GM21825 (cell line): ENCODE measurements at regions not wholly inside any gene's neighbourhood (a gene's known extent, or its start where the extent isn't known, plus 50 kb on each side); places are given as distances from the start of the nearest gene placed in this dataset.

ENCODE experiments used
- ATAC-seq: cut with Tn5 transposase; IDR thresholded peaks from one replicate; pipeline ENCODE4 v1.9.1; 2021; ENCODE audit warnings: mild to moderate bottlenecking, moderate library complexity; ENCODE audit not compliant: unreplicated experiment

GRCh38 chr12:131606218-131606901 is 104.5 kb upstream of the SFSWAP start:
- ATAC-seq, result no peak

- ATAC-seq, result peak; percentile 71
Measured at GRCh38 chr12:131607658-131608447, 103.0 kb upstream of the SFSWAP start.

GRCh38 chr12:131608740-131609690 is 101.9 kb upstream of the SFSWAP start:
- no peak for ATAC-seq

DNA sequence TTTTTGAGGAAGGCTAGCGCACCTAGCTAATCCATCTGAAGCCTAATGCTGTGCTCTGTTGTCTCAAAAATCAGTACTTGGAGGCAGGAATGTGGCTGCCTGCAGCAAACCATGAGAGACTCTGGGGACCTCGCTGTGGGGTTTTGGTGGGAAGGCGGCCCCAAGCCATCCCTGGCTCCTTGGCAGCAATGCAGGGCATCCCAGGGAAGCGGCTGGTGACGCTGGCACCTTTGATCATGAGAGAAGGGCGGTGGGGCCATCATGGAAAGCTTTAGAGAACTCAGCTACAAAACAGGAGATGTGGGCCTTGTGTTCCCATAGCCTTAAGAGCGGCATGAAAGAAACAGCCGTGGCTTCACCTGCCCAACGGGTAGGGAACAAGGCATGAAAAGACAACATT is 101.1 kb upstream of the SFSWAP start:
- ATAC-seq, result no peak

- no peak for ATAC-seq
Measured at GRCh38 chr12:131610181-131610580, 100.7 kb upstream of the SFSWAP start.

- no peak for ATAC-seq
Measured at GRCh38 chr12:131610891-131611290, 100.0 kb upstream of the SFSWAP start.

DNA sequence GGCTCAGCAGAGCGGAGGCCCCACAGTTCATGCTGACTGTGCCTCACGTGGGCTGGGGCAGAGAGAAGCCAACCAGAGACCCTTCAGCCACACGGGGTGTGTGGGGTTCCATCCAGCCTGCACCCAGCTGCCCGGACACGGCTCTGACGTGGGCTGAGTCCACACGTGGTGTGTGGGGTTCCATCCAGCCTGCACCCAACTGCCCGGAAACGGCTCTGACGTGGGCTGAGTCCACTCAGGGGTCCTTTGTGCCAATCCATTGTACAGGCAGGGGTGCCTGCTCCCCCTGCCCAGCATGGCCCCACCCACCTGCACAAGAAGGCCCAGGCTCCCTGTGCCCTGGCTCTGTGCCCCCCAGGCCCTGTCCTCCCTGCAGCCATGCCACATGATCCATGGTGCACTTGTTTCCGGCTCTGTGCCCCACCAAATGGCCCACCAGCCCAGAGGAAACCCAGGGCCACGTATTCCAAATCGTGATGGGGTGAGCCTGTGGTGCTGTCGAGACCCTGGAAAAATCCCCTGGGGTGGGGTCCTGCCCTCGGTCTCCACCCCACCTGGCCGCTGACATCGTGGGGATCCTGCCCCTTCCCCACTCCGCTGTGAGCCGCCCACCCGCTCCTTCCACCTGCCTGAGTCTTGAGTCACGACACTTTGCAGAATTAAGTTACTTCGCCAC is 99.3 kb upstream of the SFSWAP start:
- ATAC-seq, result no peak

DNA sequence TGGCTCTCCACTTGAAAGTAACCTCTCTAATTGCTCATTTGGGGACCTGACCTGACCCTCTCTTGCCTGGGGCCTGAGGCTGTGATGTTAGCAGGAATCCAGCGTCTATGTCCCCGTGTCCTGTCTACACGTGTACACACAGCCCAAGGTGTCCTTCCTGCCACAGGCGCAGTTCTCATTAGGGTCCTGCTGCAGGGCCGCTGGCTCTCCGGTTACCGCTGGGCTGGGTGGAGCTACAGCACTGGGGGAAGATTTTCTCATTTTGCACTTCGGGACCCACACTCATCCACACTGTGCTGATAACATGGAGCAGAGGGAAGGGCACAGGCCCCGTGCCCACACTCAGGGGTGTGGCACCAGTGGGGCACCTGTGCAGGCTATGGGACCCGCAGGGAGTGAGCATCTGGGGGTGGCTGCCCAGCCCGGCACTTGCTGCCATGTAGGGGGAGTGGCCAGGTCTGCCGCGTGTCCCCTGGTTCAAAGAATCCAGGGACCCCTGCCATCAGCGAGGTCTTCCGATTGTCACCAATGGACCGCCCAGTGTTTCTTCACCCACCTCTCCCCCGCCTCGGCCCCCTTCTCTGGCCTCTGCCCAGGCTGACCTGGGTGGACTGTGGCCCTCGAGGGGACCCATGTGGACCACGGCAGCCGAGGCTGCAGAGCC is 98.7 kb upstream of the SFSWAP start:
- ATAC-seq, result no peak

GRCh38 chr12:131613186-131613585 is 97.7 kb upstream of the SFSWAP start:
- no peak for ATAC-seq

- no peak for ATAC-seq
Measured at GRCh38 chr12:131613678-131614077, 97.2 kb upstream of the SFSWAP start.

DNA sequence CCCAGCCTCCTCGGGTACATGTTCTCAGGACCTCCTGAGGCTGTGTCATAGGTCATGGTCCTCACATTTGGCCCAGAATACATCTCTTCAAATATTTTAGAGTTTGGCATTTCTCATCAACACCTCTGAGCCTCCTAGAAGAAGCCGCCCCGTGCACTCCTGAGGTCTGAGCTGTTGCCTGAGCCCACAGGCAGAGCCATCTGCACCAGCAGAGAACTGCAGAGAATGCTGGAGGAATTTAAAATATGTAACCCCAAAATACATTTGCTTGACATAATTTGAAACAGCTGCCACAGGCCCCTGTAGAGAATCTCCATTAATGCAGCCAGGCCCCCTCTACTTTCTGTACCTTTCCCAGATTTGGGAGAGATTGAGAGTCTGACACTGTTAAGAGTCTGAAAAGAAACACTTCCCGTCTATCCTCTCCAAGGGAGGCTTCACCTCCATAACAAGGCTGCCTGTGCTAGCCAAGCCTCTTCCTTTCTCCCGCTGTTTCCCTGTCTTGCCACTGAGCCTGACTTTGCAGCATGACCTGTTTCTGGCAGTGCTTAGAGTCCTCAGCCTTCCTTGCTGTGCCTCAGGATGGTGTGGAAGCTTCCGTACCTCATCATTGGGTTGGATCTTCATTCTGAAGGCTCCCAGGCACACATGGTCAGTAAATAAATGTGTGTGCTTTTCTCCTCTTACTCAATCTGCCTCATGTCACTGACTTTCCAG is 95.4 kb upstream of the SFSWAP start:
- ATAC-seq, result no peak

DNA sequence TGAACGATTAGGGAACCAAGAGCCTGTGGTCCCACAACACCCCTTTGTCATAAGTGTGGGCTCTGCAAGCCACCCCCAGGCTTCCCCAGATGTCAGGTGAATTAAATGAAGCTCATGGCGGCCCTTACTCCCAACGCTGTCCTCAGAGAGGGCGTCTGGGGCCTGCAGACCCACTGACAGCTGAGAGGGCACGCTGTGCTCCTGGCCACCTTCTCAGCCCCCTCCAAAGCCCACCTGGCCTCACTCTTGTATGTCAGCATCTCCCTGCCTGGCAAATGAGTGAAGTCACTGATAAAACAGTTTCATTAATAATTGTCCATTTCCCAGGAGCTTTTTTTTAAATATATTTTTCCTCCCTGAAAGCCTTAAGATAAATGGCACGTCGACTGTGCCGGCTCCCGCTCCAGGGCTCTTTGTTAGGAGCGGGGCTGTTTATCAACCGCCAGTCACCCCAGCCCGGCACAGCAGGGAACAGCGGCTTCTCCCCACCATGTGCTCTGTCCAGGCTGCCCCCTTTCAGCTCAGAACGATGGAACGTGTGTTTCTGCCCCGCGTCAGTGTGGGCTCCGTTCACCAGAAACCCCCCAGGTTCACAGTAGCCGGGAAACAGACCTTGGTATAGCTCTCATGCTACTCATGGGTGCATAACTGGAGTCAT is 94.7 kb upstream of the SFSWAP start:
- ATAC-seq, result no peak

DNA sequence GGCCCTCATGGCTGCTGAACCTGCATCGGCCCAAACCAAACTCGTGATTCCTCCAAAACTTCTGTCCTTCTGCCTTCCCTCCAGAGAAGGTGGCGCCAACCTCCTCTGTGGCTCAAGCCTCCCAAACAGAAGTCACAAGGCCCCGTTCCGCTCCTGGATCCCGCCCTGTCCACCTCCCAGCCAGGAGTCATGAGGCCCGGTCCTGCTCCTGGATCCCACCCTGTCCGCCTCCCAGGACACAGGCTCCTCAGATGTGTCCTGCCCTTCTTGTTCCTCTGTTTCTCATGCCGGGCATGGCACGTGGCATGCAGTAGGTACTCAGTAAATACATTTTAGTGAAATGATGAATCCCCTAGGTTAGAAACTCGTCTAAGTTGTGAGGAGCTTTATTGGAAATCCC is 94.2 kb upstream of the SFSWAP start:
- ATAC-seq, result no peak

- ATAC-seq, result no peak
Measured at GRCh38 chr12:131617179-131617578, 93.7 kb upstream of the SFSWAP start.

GRCh38 chr12:131617596-131618302 is 93.1 kb upstream of the SFSWAP start:
- ATAC-seq, result no peak

DNA sequence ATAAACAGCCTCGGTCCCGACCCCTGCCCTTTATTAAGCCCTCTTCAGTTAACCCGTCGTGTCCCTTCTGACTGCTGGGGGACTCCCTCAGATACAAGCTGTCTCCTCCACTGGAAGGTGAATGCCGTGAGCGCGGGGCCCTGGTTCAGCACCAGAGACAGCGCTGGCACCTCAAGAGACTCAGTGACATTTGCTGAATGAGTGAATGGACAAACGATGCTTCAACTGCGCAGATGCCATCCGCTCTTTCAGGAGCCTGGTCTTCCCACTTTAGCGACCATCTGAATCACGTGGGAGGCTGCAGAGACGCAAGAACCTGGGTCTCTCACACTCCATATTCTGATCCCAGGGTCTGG is 92.6 kb upstream of the SFSWAP start:
- ATAC-seq, result no peak

- no peak for ATAC-seq
Measured at GRCh38 chr12:131618701-131619100, 92.2 kb upstream of the SFSWAP start.

DNA sequence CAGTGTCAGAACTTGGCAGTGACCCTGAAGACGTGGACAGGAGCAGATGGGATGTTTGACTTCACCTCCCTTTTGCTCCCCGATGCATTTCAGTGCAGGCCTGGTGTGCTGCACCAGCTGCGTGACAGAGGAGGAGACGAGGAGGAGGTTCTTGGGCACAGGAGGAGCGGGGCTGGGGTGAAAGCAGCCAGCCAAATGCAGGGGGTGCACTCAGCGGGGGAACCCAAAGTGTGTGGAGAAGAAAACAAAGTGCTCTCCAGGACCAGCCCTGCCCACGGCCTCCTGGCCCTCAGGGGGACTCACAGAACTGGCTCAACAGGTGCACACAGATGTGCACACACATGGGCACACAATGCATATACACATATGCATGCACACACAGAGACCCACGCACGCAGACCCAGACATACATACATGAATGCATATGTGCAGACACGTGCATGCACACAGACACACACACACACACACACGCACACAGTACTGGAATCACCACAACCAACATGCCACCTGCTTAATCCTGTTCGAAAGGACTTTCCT is 91.7 kb upstream of the SFSWAP start:
- ATAC-seq, result no peak
